Natural killer cell treated with Interleukin-12 subunit alpha and Interleukin-12 subunit beta and Interleukin-15 and Interleukin-18, amount 100 ng/mL, for 72 hours (primary cell): ENCODE measurements at regions not wholly inside any gene's neighbourhood (a gene's known extent, or its start where the extent isn't known, plus 50 kb on each side); places are given as distances from the start of the nearest gene placed in this dataset.

Experiments
- ATAC-seq, 2 donors: fragments of 150-1000 bp; cut with Tn5 transposase in 1 of 2; sonication (Bioruptor Pico), chemical (Tn5 transposase) in 1 of 2; 2 replicates each; pipeline ENCODE4 v1.10.0; 2021
- DNase-seq: peaks from one replicate; pipeline ENCODE4 v3.0.0; 2022; ENCODE audit warnings: low spot score
- H3K27ac Mint-ChIP-seq, 2 donors: 1 replicate in 1 of 2; 2 replicates in 1 of 2; pipeline ENCODE4 v1.8.0; 2022; ENCODE audit warnings: mixed read lengths in 2 of 2, mild to moderate bottlenecking in 1 of 2, moderate library complexity in 1 of 2
- H3K27me3 Mint-ChIP-seq, 2 donors: 1 replicate in 1 of 2; 2 replicates in 1 of 2; pipeline ENCODE4 v1.8.0; 2022; ENCODE audit warnings: mixed read lengths in 2 of 2
- H3K36me3 Mint-ChIP-seq: one replicate; pipeline ENCODE4 v1.8.0; 2022; ENCODE audit warnings: mixed read lengths
- H3K4me1 Mint-ChIP-seq, 2 donors: 1 replicate in 1 of 2; 2 replicates in 1 of 2; pipeline ENCODE4 v1.8.0; 2022; ENCODE audit warnings: low read depth in 2 of 2, mixed read lengths in 2 of 2, mild to moderate bottlenecking in 1 of 2
- H3K4me3 Mint-ChIP-seq: one replicate; pipeline ENCODE4 v1.8.0; 2022; ENCODE audit warnings: mixed read lengths
- H3K9me3 Mint-ChIP-seq: 2 replicates; pipeline ENCODE4 v1.8.0; 2022; ENCODE audit warnings: mixed read lengths

DNA sequence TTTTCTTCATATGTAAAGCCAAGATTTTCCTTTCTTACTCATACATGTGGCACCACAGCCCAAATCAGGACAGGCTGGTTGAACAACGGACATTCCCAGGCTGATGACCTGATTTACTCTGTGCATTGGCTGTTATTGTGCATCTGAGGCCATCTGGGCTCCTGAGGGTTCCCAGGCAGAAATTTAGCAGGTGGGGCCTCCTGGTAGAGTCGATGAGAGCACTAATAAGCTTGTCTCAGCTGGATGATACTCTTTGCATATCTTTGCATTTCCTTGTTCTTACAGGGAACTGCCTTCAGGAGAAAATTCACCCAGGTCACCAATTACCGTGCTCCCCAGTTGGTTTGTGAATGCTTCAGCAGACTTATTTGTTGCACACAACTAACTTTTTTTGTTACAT is 605.1 kb downstream of the ELAVL2 start:
- H3K9me3 Mint-ChIP-seq, result peaks cover 23% of the 10 kb centered on the region
- H3K27me3 Mint-ChIP-seq, result no peaks in the 10 kb centered on the region
- no peak overlapping the region for H3K27ac Mint-ChIP-seq
- ATAC-seq (no peak), DNase-seq (no peak)
- H3K4me1 Mint-ChIP-seq, result no peaks in the 10 kb centered on the region
- peaks cover 12% of the 10 kb centered on the region for H3K36me3 Mint-ChIP-seq
- no peak overlapping the region for H3K4me3 Mint-ChIP-seq

GRCh38 chr9:23229890-23230317 is 596.1 kb downstream of the ELAVL2 start:
- no peaks in the 10 kb centered on the region for H3K27me3 Mint-ChIP-seq
- ATAC-seq, result no peak
- peaks cover 5% of the 10 kb centered on the region for H3K36me3 Mint-ChIP-seq
- peaks cover 22% of the 10 kb centered on the region for H3K9me3 Mint-ChIP-seq
- H3K4me3 Mint-ChIP-seq, result no peak overlapping the region
- no peaks in the 10 kb centered on the region for H3K4me1 Mint-ChIP-seq
- no peak for DNase-seq
- no peak overlapping the region for H3K27ac Mint-ChIP-seq

DNA sequence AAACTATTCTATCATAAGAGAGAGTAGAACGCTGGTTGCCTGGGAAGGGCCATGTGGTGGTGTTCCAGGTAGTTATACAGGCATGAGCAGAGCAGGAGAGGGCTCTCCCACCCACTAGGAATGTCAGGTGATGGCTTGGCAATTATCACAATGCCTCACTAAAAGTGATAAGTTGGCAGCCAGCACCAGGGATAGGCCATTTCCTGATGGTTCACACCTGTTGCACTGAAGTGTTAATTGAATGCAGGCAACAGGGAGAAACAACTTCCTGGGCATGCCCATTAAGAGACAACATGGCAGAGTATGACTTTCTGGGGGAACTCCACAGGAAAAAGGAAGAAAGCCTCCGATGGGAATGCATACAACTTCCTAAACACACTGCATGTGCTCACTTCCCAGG is 593.2 kb downstream of the ELAVL2 start:
- no peak overlapping the region for H3K4me3 Mint-ChIP-seq
- H3K36me3 Mint-ChIP-seq, result no peaks in the 10 kb centered on the region
- H3K27ac Mint-ChIP-seq, result no peak overlapping the region
- peaks cover 17% of the 10 kb centered on the region for H3K9me3 Mint-ChIP-seq
- H3K27me3 Mint-ChIP-seq, result no peaks in the 10 kb centered on the region
- ATAC-seq (no peak), DNase-seq (no peak)
- H3K4me1 Mint-ChIP-seq, result no peaks in the 10 kb centered on the region

- no peak for ATAC-seq
Measured at GRCh38 chr9:23243523-23243922, 582.5 kb downstream of the ELAVL2 start.

GRCh38 chr9:23245067-23245466 is 581.0 kb downstream of the ELAVL2 start:
- Mint-ChIP-seq H3K36me3 (peaks cover 11% of the 10 kb centered on the region), H3K27ac (no peak overlapping the region), H3K4me1 (no peaks in the 10 kb centered on the region), H3K9me3 (peaks cover 17% of the 10 kb centered on the region), H3K4me3 (no peak overlapping the region), H3K27me3 (no peaks in the 10 kb centered on the region)
- DNase-seq, result no peak
- ATAC-seq, result no peak

More at GRCh38 chr9:23243523-23243922, 582.5 kb downstream of the ELAVL2 start:
- no peak for DNase-seq
- Mint-ChIP-seq H3K4me1 (no peaks in the 10 kb centered on the region), H3K9me3 (peaks cover 19% of the 10 kb centered on the region), H3K27me3 (no peaks in the 10 kb centered on the region), H3K4me3 (no peak overlapping the region), H3K36me3 (peaks cover 6% of the 10 kb centered on the region), H3K27ac (no peak overlapping the region)

GRCh38 chr9:23254404-23255184 is 571.4 kb downstream of the ELAVL2 start:
- Mint-ChIP-seq H3K27me3 (no peaks in the 10 kb centered on the region), H3K36me3 (peaks cover 12% of the 10 kb centered on the region), H3K4me1 (no peaks in the 10 kb centered on the region), H3K9me3 (peaks cover 21% of the 10 kb centered on the region), H3K4me3 (no peak overlapping the region), H3K27ac (no peak overlapping the region)
- DNase-seq (no peak), ATAC-seq (no peak)

GRCh38 chr9:23255346-23255745 is 570.7 kb downstream of the ELAVL2 start:
- ATAC-seq, result no peak
- peaks cover 17% of the 10 kb centered on the region for H3K9me3 Mint-ChIP-seq
- H3K4me1 Mint-ChIP-seq, result no peaks in the 10 kb centered on the region
- H3K27me3 Mint-ChIP-seq, result no peaks in the 10 kb centered on the region
- H3K36me3 Mint-ChIP-seq, result peaks cover 11% of the 10 kb centered on the region
- H3K27ac Mint-ChIP-seq, result no peak overlapping the region
- no peak for DNase-seq
- no peak overlapping the region for H3K4me3 Mint-ChIP-seq

DNA sequence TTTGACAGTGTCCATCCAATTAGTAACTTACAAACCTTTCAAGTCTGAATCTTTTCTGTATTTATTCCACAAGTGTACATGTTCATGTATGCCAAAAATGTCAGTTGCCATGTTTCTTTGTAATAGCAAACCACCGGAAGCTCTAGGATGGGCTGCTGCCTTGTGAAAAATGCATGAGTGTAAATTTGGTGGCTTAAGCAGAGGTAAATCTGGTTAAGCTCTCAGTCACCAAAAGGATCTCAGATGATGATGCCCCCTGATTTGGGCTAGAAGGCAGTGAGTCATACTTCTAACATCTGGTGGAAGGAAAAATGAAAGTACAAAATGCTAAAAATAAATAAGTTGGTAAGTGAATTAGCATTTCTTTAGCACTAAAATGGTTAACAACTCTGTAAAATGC is 567.5 kb downstream of the ELAVL2 start:
- no peak overlapping the region for H3K4me3 Mint-ChIP-seq
- ATAC-seq (no peak), DNase-seq (no peak)
- H3K9me3 Mint-ChIP-seq, result peaks cover 7% of the 10 kb centered on the region
- no peaks in the 10 kb centered on the region for H3K36me3 Mint-ChIP-seq
- no peaks in the 10 kb centered on the region for H3K4me1 Mint-ChIP-seq
- no peak overlapping the region for H3K27ac Mint-ChIP-seq
- H3K27me3 Mint-ChIP-seq, result no peaks in the 10 kb centered on the region

DNA sequence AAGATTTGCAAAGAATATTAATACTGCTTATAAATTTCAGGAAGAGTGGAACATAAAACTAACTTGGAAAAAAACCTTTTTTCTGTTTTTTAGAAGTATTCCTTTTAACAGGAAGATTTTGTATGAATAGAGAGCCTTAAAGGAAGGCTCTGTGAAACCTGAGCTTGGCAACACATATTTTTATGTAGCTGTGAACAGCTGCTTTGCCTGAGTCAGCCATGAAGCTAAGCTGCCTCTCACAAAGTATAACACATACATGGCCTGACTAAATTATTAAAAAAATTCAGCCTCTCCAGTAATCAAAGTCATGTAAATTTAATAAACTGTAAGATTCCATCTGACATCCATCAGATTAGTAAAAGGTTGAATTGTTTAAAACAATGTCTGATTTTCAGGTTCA is 547.5 kb downstream of the ELAVL2 start:
- peaks cover 4% of the 10 kb centered on the region for H3K36me3 Mint-ChIP-seq
- H3K27ac Mint-ChIP-seq, result no peak overlapping the region
- H3K27me3 Mint-ChIP-seq, result no peaks in the 10 kb centered on the region

GRCh38 chr9:23287390-23287789 is 538.6 kb downstream of the ELAVL2 start:
- ATAC-seq, result no peak
- H3K27ac Mint-ChIP-seq, result no peak overlapping the region

More for the DNA sequence above, 547.5 kb downstream of the ELAVL2 start:
- Mint-ChIP-seq H3K9me3 (peaks cover 20% of the 10 kb centered on the region), H3K4me1 (no peaks in the 10 kb centered on the region), H3K4me3 (no peak overlapping the region)
- ATAC-seq (no peak), DNase-seq (no peak)

DNA sequence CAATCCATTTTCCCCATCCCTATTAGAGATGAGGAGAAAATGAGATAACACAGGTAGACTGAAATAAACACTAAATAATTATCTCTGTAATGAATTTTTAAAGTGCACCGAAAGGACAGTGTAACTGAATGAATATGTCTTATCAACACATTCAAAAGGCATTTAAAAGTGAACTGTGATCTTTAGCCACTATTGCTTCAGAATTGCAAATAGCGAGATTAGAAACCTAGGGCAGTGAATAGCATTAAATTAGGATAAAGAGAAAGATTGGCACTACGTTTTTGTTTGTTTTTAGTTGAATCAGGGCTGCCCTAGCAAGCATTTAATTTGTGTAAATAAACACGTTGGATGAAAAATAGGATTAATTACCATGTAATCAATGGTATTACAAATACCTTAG is 537.5 kb downstream of the ELAVL2 start:
- H3K27me3 Mint-ChIP-seq, result no peaks in the 10 kb centered on the region

More at GRCh38 chr9:23287390-23287789, 538.6 kb downstream of the ELAVL2 start:
- Mint-ChIP-seq H3K4me3 (no peak overlapping the region), H3K4me1 (no peaks in the 10 kb centered on the region), H3K36me3 (peaks cover 4% of the 10 kb centered on the region), H3K27me3 (no peaks in the 10 kb centered on the region), H3K9me3 (peaks cover 7% of the 10 kb centered on the region)
- DNase-seq, result no peak

GRCh38 chr9:23290973-23291372 is 535.1 kb downstream of the ELAVL2 start:
- ATAC-seq, result no peak
- no peak for DNase-seq
- Mint-ChIP-seq H3K4me3 (no peak overlapping the region), H3K36me3 (peaks cover 11% of the 10 kb centered on the region), H3K4me1 (no peaks in the 10 kb centered on the region), H3K27me3 (no peaks in the 10 kb centered on the region), H3K27ac (no peak overlapping the region), H3K9me3 (peaks cover 10% of the 10 kb centered on the region)

More for the DNA sequence above, 537.5 kb downstream of the ELAVL2 start:
- Mint-ChIP-seq H3K4me3 (no peak overlapping the region), H3K4me1 (no peaks in the 10 kb centered on the region), H3K36me3 (peaks cover 4% of the 10 kb centered on the region), H3K27ac (no peak overlapping the region), H3K9me3 (peaks cover 7% of the 10 kb centered on the region)
- ATAC-seq (no peak), DNase-seq (no peak)

GRCh38 chr9:23302281-23302680 is 523.8 kb downstream of the ELAVL2 start:
- Mint-ChIP-seq H3K4me1 (no peaks in the 10 kb centered on the region), H3K27ac (no peak overlapping the region)
- no peak for ATAC-seq

DNA sequence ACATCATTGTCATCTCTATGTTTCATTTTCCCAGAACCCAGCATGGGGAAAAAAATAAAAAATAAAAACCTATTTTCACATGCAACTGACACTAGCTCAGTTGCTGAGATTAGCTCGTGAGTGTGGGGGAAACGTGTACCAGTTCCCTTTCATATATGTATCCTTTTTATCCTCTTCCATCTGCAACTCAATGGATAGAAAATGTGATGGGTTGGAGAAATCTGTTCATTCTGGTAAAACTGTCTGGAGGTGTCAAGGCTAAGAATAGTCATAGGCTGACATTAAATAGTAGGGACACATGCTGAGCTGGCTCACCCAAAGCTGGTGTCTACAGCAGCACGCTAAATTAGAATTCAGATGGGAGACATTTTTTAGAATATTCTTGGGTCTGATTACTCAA is 519.3 kb downstream of the ELAVL2 start:
- Mint-ChIP-seq H3K27ac (no peak overlapping the region), H3K9me3 (peaks cover 22% of the 10 kb centered on the region), H3K36me3 (no peaks in the 10 kb centered on the region), H3K4me3 (no peak overlapping the region), H3K27me3 (no peaks in the 10 kb centered on the region), H3K4me1 (no peaks in the 10 kb centered on the region)
- ATAC-seq (no peak), DNase-seq (no peak)

More at GRCh38 chr9:23302281-23302680, 523.8 kb downstream of the ELAVL2 start:
- Mint-ChIP-seq H3K9me3 (peaks cover 16% of the 10 kb centered on the region), H3K27me3 (no peaks in the 10 kb centered on the region), H3K36me3 (peaks cover 6% of the 10 kb centered on the region), H3K4me3 (no peak overlapping the region)
- DNase-seq, result no peak
